AG09309 (cell line): ENCODE measurements at regions not wholly inside any gene's neighbourhood (a gene's known extent, or its start where the extent isn't known, plus 50 kb on each side); places are given as distances from the start of the nearest gene placed in this dataset.
A peak's percentile ranks its signal among the peaks of the same experiment; 100 is the strongest.
"Not testable (repeated sequence)": the region's sequence is repeated elsewhere in the genome, so short reads cannot be mapped to it uniquely, and the experiment has no call there.

ENCODE experiments used
- DNase-seq: peaks from one replicate; pipeline ENCODE4 v3.0.0-alpha.2; 2010; ENCODE audit warnings: low read depth
- H3K4me3 ChIP-seq: 2 replicates; pipeline ENCODE4 v1.5.1; 2011; ENCODE audit warnings: mild to moderate bottlenecking, low read depth, low read length, moderate library complexity; ENCODE audit not compliant: control insufficient read depth
- TF ChIP-seq, protein P1 (sequence below): IDR thresholded peaks from 2 replicates; pipeline ENCODE4 v1.5.1; 2011; ENCODE audit warnings: mild to moderate bottlenecking, low read depth, low read length, inconsistent platforms; ENCODE audit not compliant: insufficient read depth, control insufficient read depth; ENCODE audit errors: missing control alignments

DNA sequence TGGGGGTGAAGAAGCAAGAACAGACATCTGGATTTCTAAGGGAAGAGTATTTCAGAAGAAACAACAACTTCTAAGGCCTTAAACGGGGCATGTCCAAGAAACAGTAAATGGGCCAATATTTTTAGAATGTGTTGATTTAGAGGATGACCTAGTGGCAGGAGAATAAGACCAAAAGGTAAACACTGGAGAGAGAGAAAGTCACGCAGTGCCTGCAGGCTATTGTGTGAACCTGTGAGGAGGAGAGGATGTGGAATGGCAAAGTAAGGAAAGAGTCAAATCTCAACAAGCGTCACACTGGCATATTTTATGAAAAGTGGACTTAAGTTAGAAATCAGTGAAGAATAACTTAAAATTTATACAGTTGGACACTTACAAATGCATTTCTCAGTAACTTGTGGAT is 78.1 kb upstream of the EGFR start:
- TF ChIP-seq, protein P1, sequence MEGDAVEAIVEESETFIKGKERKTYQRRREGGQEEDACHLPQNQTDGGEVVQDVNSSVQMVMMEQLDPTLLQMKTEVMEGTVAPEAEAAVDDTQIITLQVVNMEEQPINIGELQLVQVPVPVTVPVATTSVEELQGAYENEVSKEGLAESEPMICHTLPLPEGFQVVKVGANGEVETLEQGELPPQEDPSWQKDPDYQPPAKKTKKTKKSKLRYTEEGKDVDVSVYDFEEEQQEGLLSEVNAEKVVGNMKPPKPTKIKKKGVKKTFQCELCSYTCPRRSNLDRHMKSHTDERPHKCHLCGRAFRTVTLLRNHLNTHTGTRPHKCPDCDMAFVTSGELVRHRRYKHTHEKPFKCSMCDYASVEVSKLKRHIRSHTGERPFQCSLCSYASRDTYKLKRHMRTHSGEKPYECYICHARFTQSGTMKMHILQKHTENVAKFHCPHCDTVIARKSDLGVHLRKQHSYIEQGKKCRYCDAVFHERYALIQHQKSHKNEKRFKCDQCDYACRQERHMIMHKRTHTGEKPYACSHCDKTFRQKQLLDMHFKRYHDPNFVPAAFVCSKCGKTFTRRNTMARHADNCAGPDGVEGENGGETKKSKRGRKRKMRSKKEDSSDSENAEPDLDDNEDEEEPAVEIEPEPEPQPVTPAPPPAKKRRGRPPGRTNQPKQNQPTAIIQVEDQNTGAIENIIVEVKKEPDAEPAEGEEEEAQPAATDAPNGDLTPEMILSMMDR, result no peak
- no peak for DNase-seq
- no peak overlapping the region for H3K4me3 ChIP-seq

DNA sequence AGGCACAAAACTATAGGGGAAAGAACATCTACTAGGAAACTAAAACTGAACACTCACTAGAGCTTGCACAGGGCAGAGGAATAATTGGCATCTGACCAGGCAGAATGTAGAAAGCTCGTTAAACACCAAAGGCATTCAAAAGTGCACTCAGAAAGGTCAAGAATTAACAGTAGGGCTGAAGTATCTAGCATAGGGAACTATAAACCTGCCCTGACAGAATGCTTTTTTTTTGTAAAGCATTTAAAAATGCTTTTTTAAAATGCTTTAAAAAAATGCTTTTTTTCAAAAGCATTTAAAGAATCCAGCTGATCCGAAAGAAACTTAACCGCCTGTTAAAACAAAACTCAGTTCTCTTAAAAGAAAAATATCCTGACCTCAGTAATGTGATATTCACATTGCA is 74.6 kb upstream of the EGFR start:
- no peak overlapping the region for H3K4me3 ChIP-seq
- DNase-seq, result peak; percentile 79
- TF ChIP-seq, protein P1, result no peak

DNA sequence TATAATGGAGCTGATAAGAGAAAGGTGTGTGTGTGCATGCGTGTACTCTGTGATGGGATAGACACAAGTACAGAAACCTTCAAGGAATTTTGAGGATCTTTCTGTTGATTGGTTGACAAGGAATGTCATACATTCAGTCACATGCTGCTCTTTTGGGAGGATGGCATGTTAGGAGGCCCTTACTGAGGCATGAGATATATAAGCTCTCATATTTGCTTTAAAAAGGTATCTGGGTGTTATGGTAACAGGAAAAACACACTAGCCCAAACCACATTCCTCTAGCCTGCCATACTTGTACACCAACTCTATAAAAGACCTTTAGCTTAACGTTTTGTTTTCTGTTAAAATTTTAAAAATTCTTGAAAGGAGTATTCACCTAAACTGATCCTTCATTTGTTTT is 72.5 kb upstream of the EGFR start:
- TF ChIP-seq, protein P1, result no peak
- no peak for DNase-seq
- no peak overlapping the region for H3K4me3 ChIP-seq

DNA sequence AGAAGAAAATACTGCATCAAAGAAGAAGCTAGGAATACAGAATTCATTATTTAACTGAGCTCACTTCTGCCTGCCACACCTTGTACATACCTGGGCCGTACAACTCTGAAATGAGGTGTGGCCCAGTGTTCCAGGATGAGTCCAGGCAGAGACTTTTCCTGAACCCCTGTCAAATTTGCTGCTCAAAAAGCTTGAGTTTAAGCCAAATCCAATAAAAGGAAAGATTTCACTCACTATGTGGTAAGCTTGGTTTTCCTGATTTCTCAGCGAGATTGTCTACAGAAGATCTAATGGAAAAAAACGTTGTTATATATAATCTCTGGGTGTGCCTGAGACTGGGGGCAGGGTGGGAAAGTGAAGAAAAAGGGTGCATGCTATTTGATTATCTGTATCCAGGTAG is 72.1 kb upstream of the EGFR start:
- DNase-seq, result no peak
- TF ChIP-seq, protein P1, result no peak
- no peak overlapping the region for H3K4me3 ChIP-seq

DNA sequence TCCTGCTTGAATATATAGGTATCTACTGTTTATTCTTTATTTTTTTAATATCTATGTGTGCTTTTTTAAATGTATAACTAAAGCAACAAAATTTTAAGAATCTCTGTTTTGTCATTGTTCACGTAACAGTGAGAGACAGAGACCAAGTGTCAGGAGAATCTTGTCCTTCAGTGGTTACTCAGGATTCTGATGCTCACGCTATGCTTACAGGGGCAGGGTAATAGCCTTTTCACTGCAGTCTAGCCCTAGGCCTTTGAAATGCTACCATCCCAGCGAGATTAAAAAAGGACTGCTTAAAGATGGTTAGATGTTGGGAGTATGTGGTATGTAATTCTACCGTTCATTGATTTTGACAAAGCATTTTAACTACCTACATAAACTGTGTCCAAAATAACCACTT is 71.6 kb upstream of the EGFR start:
- H3K4me3 ChIP-seq, result no peak overlapping the region
- TF ChIP-seq, protein P1, result no peak
- DNase-seq, result no peak

DNA sequence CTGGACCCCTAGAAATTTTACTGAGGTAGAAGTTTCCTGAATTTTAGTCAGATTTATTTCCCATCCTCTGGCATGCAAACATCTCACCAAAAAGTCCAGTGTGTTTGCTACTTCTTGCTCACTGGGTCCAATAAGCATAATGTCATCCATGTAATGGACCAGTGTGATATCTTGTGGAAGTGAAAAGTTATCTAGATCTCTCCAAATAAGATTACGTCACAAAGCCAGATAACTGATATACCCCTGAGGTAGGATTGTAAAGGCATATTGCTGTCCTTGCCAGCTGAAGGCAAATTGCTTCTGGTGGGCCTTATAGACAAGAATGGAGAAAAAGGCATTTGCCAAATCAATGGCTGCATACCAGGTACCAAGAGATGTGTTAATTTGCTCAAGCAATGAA is 69.3 kb upstream of the EGFR start:
- H3K4me3 ChIP-seq, DNase-seq: not testable (repeated sequence)

DNA sequence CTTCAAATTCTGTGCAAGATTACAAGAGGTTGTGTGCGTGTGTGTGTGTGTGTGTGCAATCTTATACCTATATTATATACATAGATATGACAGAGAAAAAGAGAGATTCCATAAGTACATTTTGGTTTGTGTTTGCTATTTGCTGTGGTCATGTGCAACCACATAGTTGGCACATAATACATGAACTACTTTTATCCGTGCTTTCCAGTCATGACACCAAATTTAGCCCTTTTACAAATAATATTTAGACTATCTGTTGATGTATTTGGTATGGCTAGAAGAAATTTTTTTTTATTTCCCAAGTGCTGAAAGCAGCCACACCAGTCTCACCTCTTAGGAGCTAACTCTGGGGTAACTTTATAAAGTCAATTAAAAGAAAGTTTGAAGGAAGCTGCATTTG is 63.5 kb upstream of the EGFR start:
- TF ChIP-seq, protein P1, result no peak
- no peak overlapping the region for H3K4me3 ChIP-seq
- DNase-seq, result no peak
